K562 (cell line): ENCODE measurements at regions not wholly inside any gene's neighbourhood (a gene's known extent, or its start where the extent isn't known, plus 50 kb on each side); places are given as distances from the start of the nearest gene placed in this dataset.

Source experiments
- ELK1 ChIP-seq: sonication (generic); formaldehyde crosslinking; IDR thresholded peaks from 2 replicates; pipeline ENCODE4 v1.8.1; 2022; ENCODE audit warnings: missing genetic modification reagents
- POLR2A ChIP-seq: fragments of 450-650 bp; conservative IDR thresholded peaks from 2 replicates; pipeline ENCODE4 v1.6.1; 2016
- RAD21 ChIP-seq, 2 experiments: fragments of 250-450 bp in 1 of 2; fragments of 450-650 bp in 1 of 2; sonication (Bioruptor Pico) in 1 of 2; formaldehyde crosslinking in 1 of 2; IDR thresholded peaks in 1 of 2; conservative IDR thresholded peaks in 1 of 2; 2 replicates each; pipeline versions ENCODE4 v1.4.0 to v1.8.0; 2020 to 2022; ENCODE audit warnings: mild to moderate bottlenecking in 2 of 2, moderate library complexity in 1 of 2
- RFX5 ChIP-seq: IDR thresholded peaks from 2 replicates; pipeline ENCODE4 v1.6.1; 2011; ENCODE audit warnings: low read depth, mild to moderate bottlenecking, improper control_type of control experiment, low read length
- SMAD1 ChIP-seq: fragments of 150-350 bp; IDR thresholded peaks from 2 replicates; pipeline ENCODE4 v1.6.1; 2014; ENCODE audit warnings: low read length, low read depth; ENCODE audit not compliant: partially characterized antibody

- no peak for TF ChIP-seq POLR2A
- no peak for TF ChIP-seq ELK1 (CRISPR knock-in tag)
- no peak for TF ChIP-seq SMAD1
- no peak for TF ChIP-seq RFX5
- no peak for TF ChIP-seq RAD21 (CRISPR knock-in tag; conservative IDR thresholded peaks at IDR 0.05 in 1 of 2, IDR thresholded peaks at IDR 0.05 in 1 of 2)
Measured at GRCh38 chr16:80457871-80458270, 82.9 kb upstream of the DYNLRB2 start.
